Upper lobe of right lung (tissue), 1 donor: ENCODE measurements at regions not wholly inside any gene's neighbourhood (a gene's known extent, or its start where the extent isn't known, plus 50 kb on each side); places are given as distances from the start of the nearest gene placed in this dataset.

Experiments used
- ATAC-seq: fragments of 200-7000 bp; cut with Tn5 transposase; one replicate; pipeline ENCODE4 v1.9.1; 2020; ENCODE audit warnings: mild to moderate bottlenecking, moderate library complexity
- DNase-seq: peaks from one replicate; pipeline ENCODE4 v3.0.0-alpha.2; 2020
- H3K27ac ChIP-seq: fragments of 200-600 bp; one replicate; pipeline ENCODE4 v1.8.0; 2022
- H3K27me3 ChIP-seq: fragments of 200-600 bp; one replicate; pipeline ENCODE4 v1.8.0; 2022; ENCODE audit warnings: mild to moderate bottlenecking
- H3K36me3 ChIP-seq: fragments of 200-600 bp; one replicate; pipeline ENCODE4 v1.8.0; 2022
- H3K4me1 ChIP-seq: fragments of 200-600 bp; one replicate; pipeline ENCODE4 v1.8.0; 2022
- H3K4me3 ChIP-seq: fragments of 200-600 bp; one replicate; pipeline ENCODE4 v1.8.0; 2022; ENCODE audit warnings: mild to moderate bottlenecking
- H3K9me3 ChIP-seq: fragments of 200-600 bp; one replicate; pipeline ENCODE4 v1.8.0; 2022
- intact Hi-C: fragments of 100-400 bp; cut with DNase I; formaldehyde crosslinking; loops from one replicate; pipeline ENCODE4 v1.11.0; 2022
- TF ChIP-seq, protein P1 (sequence below): fragments of 200-600 bp; IDR thresholded peaks from one replicate; pipeline ENCODE4 v1.8.0; 2022; ENCODE audit warnings: antibody characterized with exemption
- donor health status: DM: no; HTN: yes; CAD: no; lungs with severe emphysema.

DNA sequence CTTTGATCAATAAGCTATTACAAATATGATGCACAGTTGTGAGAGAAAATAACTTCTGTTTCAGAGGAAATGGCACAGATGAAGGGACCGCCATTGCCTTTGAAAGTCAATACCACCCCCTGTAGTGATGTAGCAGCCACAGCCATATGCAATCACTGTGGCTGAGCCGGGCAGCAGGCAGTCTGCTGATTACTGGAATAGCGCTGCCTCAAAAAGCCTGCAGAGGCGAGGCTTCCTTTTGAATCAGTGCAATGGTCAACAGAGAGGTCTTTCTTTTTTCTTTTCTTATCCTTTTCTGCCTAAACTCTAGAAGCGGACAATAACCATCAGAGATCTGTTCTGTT, 265.1 kb upstream of the TAS2R1 start:
- Histone ChIP-seq H3K9me3 (no peaks in the 10 kb centered on the region), H3K27ac (no peak overlapping the region), H3K4me1 (no peaks in the 10 kb centered on the region), H3K4me3 (no peak overlapping the region), H3K36me3 (no peaks in the 10 kb centered on the region), H3K27me3 (no peaks in the 10 kb centered on the region)
- no peak for DNase-seq
- no peak for ATAC-seq
- TF ChIP-seq, protein P1, sequence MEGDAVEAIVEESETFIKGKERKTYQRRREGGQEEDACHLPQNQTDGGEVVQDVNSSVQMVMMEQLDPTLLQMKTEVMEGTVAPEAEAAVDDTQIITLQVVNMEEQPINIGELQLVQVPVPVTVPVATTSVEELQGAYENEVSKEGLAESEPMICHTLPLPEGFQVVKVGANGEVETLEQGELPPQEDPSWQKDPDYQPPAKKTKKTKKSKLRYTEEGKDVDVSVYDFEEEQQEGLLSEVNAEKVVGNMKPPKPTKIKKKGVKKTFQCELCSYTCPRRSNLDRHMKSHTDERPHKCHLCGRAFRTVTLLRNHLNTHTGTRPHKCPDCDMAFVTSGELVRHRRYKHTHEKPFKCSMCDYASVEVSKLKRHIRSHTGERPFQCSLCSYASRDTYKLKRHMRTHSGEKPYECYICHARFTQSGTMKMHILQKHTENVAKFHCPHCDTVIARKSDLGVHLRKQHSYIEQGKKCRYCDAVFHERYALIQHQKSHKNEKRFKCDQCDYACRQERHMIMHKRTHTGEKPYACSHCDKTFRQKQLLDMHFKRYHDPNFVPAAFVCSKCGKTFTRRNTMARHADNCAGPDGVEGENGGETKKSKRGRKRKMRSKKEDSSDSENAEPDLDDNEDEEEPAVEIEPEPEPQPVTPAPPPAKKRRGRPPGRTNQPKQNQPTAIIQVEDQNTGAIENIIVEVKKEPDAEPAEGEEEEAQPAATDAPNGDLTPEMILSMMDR, result no peak
- intact Hi-C loops, result no loop called here

DNA sequence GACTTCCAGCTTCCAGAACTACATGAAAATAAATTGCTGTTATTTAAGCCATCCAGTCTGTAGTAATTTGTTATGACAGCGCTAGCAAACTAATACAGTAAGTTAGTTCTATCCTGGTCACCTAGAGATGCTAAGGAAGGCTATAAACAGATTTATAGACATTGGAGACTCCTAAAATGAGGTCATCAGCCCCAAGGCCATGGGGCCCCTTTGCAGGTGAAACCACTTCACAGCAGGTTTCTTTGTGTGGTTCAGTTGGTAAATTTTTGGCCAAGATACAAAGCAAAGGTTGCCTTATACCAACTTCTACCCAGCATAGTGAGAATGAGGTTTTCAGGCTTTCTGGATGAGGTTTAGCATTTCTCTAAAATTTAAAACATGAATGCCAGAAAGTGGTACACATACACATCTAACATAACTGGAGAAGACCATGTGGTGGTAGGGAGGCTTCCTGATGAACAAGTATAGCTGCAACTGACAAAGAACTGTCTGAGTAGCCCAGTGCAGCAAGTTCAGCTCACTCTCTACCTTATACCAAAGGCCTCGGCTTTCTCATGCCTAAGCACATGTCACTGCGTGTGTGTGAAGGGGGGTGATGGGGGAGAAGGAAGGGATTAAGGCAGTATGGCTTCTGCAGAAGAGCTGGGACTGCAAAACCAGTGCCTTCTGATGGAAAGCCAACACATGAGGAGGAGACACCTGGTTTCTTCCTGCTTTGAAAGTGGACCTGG, 264.6 kb upstream of the TAS2R1 start:
- H3K36me3 ChIP-seq, result no peaks in the 10 kb centered on the region
- H3K27ac ChIP-seq, result no peak overlapping the region
- no peak overlapping the region for H3K4me3 ChIP-seq
- DNase-seq, result no peak
- intact Hi-C loops, result no loop called here
- no peak for ATAC-seq
- TF ChIP-seq, protein P1, result no peak
- H3K9me3 ChIP-seq, result no peaks in the 10 kb centered on the region
- H3K4me1 ChIP-seq, result no peaks in the 10 kb centered on the region
- no peaks in the 10 kb centered on the region for H3K27me3 ChIP-seq

DNA sequence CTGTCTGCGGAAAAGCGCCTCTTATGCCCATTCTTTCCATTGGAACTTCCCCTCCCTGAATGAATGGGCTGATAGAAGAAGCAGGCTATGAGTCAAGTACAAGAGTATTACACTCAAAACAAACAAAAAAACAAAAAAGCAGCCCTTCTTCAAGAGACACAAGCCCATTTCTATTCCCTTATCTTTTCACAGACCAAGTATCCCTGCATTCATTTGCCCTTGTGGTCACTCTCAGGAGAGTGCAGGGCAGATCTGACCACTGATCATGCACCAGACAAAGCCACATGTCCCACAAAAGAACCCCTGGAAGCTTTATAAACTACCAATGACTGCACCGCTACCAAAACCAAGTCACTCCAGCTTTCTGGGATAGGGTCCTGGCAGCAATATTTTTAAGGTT, 262.5 kb upstream of the TAS2R1 start:
- Histone ChIP-seq H3K36me3 (no peaks in the 10 kb centered on the region), H3K27me3 (no peaks in the 10 kb centered on the region), H3K4me1 (no peaks in the 10 kb centered on the region), H3K27ac (no peak overlapping the region), H3K9me3 (no peaks in the 10 kb centered on the region), H3K4me3 (no peak overlapping the region)
- DNase-seq (no peak), ATAC-seq (no peak)
- intact Hi-C loops, result no loop called here
- TF ChIP-seq, protein P1, result no peak

DNA sequence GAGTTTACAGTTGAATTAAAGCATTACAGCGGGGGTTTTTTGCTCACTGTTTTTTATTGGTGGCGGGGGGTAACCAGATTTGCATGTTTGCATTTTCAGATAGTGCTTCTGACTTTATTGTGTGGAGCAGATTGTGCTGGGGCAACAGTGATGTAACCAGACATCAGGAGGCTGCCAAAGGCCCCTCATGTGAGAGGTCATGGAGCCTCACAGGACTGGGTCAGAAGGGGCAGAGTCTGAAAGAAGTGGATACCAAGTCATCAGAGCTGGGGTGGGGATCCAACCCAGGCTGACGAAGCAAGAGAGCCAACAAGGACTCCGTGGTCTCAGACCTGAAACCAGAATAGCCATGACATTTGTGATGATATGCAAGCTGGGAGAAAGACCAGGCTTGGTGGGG, 259.4 kb upstream of the TAS2R1 start:
- Histone ChIP-seq H3K4me1 (no peaks in the 10 kb centered on the region), H3K27me3 (no peaks in the 10 kb centered on the region), H3K4me3 (no peak overlapping the region), H3K36me3 (no peaks in the 10 kb centered on the region), H3K9me3 (no peaks in the 10 kb centered on the region), H3K27ac (no peak overlapping the region)
- no peak for ATAC-seq
- DNase-seq, result no peak
- intact Hi-C loops, result no loop called here
- TF ChIP-seq, protein P1, result no peak

DNA sequence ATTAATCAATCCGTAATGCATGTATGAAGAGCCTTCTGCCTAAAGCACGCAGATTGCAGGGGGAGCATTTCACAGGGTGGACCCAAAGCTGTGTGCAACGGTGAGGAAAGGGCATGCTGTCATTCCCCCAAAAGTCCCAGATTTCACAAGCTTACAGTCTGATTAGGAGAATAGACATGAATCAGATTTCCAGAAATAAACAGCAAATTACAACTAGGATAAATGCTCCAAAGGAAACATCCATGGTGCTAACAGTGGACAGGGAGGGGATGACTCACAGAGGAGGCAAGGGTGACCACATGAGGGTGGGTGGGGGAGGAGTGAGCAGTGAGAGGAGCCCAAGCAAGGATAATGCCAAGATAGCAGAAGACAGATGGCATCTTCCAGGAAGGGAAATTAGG, 258.4 kb upstream of the TAS2R1 start:
- no peak overlapping the region for H3K4me3 ChIP-seq
- DNase-seq (no peak), ATAC-seq (no peak)
- H3K9me3 ChIP-seq, result no peaks in the 10 kb centered on the region
- no peak overlapping the region for H3K27ac ChIP-seq
- H3K36me3 ChIP-seq, result no peaks in the 10 kb centered on the region
- H3K27me3 ChIP-seq, result no peaks in the 10 kb centered on the region
- TF ChIP-seq, protein P1, result no peak
- H3K4me1 ChIP-seq, result no peaks in the 10 kb centered on the region
- intact Hi-C loops, result no loop called here

DNA sequence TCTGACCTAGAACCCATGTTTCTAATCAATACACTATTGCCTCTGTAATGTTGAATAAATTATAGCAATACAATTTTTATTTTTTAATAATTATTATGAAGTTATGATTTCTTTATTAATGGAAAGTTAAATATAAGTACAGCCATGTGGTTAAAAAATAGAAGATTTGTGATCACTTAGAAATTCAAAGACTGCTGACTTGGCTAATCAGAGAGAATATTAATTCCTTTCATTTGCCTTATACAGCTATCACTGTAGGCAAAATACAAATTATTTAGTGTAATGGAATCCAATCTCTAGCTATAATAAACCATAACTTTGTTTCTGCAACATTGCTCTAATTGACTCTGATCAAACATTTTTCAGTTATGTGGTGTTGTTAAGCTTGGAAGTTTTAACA, 255.0 kb upstream of the TAS2R1 start:
- no peaks in the 10 kb centered on the region for H3K27me3 ChIP-seq
- no peaks in the 10 kb centered on the region for H3K9me3 ChIP-seq
- H3K27ac ChIP-seq, result no peak overlapping the region
- no peak for ATAC-seq
- intact Hi-C loops, result no loop called here
- no peaks in the 10 kb centered on the region for H3K36me3 ChIP-seq
- H3K4me1 ChIP-seq, result no peaks in the 10 kb centered on the region
- H3K4me3 ChIP-seq, result no peak overlapping the region
- TF ChIP-seq, protein P1, result no peak
- no peak for DNase-seq
